Endothelial cell (in vitro differentiated cells): ENCODE measurements at regions not wholly inside any gene's neighbourhood (a gene's known extent, or its start where the extent isn't known, plus 50 kb on each side); places are given as distances from the start of the nearest gene placed in this dataset.

Experiments used
- DNase-seq: peaks from one replicate; pipeline ENCODE4 v3.0.0; 2021; ENCODE audit warnings: low spot score
- H3K27ac Mint-ChIP-seq: one replicate; pipeline ENCODE4 v1.8.0; 2021; ENCODE audit warnings: mixed read lengths, inconsistent platforms; ENCODE audit not compliant: unreplicated experiment
- H3K27me3 Mint-ChIP-seq: one replicate; pipeline ENCODE4 v1.8.0; 2021; ENCODE audit warnings: mild to moderate bottlenecking, moderate library complexity, mixed read lengths, inconsistent platforms; ENCODE audit not compliant: unreplicated experiment
- H3K36me3 Mint-ChIP-seq: one replicate; pipeline ENCODE4 v1.8.0; 2021; ENCODE audit warnings: mild to moderate bottlenecking, low read depth, mixed read lengths, inconsistent platforms; ENCODE audit not compliant: unreplicated experiment
- H3K4me1 Mint-ChIP-seq: one replicate; pipeline ENCODE4 v1.8.0; 2021; ENCODE audit warnings: mild to moderate bottlenecking, mixed read lengths, inconsistent platforms; ENCODE audit not compliant: unreplicated experiment
- H3K4me3 Mint-ChIP-seq: one replicate; pipeline ENCODE4 v1.8.0; 2021; ENCODE audit warnings: mild to moderate bottlenecking, mixed read lengths, inconsistent platforms; ENCODE audit not compliant: unreplicated experiment
- H3K9me3 Mint-ChIP-seq: one replicate; pipeline ENCODE4 v1.8.0; 2021; ENCODE audit warnings: mixed read lengths, inconsistent platforms; ENCODE audit not compliant: unreplicated experiment
- CTCF ChIP-seq: fragments of 200-600 bp; sonication (generic); IDR thresholded peaks from one replicate; pipeline ENCODE4 v1.5.0; 2021; ENCODE audit warnings: antibody characterized with exemption; ENCODE audit not compliant: unreplicated experiment

- Mint-ChIP-seq H3K27me3 (peaks cover 6% of the 10 kb centered on the region), H3K9me3 (no peaks in the 10 kb centered on the region), H3K4me3 (no peak overlapping the region), H3K4me1 (no peaks in the 10 kb centered on the region), H3K27ac (no peak overlapping the region), H3K36me3 (no peaks in the 10 kb centered on the region)
- TF ChIP-seq CTCF, result no peak
- no peak for DNase-seq
Measured at GRCh38 chr13:52903320-52903719, 54.9 kb upstream of the PCDH8 start.

DNA sequence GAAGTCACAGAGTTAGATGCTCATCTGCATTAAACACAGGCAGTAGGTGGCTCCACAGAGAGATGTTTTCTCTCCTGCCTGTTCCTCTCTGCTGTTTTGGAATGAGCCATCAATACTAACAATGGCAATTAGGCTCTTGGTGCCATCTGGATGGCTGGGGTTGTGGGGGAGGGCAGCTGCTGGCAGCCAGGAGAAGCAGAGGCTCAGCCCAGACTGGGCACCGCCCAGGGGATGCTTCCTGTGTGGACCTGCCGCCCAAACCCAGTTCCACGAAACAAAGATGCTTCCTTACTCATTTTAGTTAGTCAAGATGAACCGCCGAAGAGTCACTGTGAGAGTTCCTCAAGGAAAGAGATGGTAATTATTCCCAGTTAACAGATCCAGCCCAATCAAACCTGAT is 50.8 kb upstream of the PCDH8 start:
- Mint-ChIP-seq H3K4me1 (peaks cover 5% of the 10 kb centered on the region), H3K4me3 (no peak overlapping the region), H3K27ac (no peak overlapping the region), H3K36me3 (no peaks in the 10 kb centered on the region), H3K9me3 (no peaks in the 10 kb centered on the region), H3K27me3 (peaks cover 7% of the 10 kb centered on the region)
- TF ChIP-seq CTCF, result no peak
- DNase-seq, result no peak
